D341Med (cell line): ENCODE measurements at regions not wholly inside any gene's neighbourhood (a gene's known extent, or its start where the extent isn't known, plus 50 kb on each side); places are given as distances from the start of the nearest gene placed in this dataset.

Experiments used
- DNase-seq: peaks from one replicate; pipeline ENCODE4 v3.0.0; 2012; ENCODE audit warnings: low spot score

- no peak for DNase-seq
Observed at GRCh38 chr7:46576950-46577349, 655.9 kb upstream of the IGFBP3 start.

GRCh38 chr7:46572691-46573090 is 651.6 kb upstream of the IGFBP3 start:
- no peak for DNase-seq

GRCh38 chr7:46571996-46572395 is 650.9 kb upstream of the IGFBP3 start:
- DNase-seq = no peak

GRCh38 chr7:46569133-46569465 is 648.0 kb upstream of the IGFBP3 start:
- no peak for DNase-seq

DNA sequence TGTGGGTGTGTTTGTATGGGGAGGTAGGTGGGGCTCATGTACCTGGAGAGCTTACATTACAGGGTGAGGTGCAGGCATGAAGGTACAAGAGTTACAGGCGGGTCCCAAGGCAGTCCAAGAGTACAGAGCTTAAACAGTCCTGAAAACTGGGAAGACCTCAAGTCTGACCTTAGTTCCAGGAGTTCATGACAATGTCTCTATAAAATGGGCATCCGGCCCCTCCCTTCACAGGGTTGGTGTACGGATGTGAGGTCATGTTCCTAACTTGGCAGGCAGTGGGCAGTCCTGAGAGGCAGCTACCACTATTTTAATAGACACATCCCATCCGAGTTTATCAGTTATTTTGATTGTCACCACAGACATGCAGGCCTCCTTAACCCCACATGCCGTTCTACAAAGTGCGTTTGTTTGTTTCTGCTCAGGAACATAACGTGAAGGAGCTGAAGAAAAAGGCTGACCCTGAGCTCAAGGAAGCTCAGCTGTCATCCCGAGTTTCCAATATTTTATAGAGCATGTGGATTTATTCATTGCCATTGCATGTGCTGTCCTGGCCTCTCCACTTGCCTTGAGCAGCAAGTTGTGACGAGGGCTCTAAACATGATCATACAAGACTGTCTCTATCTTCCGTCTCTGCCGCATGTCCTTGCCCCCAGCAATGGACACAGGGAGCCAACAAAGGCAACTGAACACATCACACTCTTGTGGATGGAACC is 647.5 kb upstream of the IGFBP3 start:
- DNase-seq = no peak

DNA sequence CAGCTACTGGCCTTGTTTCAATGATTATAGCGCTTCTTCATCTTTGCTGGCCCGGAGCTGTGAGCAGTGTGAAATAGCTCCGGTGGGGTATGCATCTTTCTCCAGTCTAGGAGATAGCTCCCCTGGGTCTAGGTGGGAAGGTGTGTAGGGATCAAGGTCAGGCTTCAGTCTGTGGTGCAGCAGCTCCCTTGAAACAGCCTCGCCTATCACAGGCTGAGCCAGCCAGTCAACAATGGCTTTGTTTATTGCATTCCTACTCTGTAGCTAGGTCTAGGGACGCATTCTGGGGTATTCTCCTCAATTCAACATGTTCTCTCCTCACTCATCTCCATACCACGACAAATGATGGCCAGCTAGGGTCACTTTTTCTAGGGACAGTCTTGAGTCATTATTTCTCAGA is 646.8 kb upstream of the IGFBP3 start:
- no peak for DNase-seq

DNA sequence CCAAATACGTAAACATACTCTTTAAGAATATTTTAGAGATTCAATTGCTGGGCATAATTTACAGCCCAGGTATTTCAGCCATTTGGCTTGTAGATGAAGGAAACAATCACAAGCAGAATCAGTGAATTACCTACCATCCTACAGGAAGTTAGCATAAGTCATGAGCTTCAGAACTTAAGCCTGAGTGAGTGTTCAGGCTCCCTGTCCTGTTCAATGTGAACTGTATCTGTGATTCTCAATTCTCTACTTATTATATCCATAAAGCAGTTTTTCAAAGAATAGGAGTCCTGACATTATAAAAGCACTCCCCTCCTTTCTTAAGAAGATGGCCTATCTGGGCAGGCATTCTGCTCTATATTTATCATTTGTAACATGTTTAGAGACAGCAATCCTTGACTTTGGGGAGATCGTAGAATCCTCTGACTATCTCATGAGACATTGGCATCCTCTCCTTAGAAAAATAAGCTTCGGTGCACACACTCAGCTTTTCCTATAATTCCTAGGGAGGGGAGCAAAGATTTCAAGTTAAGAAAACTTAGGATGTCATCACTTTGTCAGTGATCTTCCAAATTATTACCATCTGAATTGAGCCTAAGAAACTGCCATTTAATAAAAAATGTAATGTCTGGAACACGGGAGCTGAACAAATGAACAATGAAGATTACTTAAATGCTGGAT is 645.2 kb upstream of the IGFBP3 start:
- no peak for DNase-seq

DNA sequence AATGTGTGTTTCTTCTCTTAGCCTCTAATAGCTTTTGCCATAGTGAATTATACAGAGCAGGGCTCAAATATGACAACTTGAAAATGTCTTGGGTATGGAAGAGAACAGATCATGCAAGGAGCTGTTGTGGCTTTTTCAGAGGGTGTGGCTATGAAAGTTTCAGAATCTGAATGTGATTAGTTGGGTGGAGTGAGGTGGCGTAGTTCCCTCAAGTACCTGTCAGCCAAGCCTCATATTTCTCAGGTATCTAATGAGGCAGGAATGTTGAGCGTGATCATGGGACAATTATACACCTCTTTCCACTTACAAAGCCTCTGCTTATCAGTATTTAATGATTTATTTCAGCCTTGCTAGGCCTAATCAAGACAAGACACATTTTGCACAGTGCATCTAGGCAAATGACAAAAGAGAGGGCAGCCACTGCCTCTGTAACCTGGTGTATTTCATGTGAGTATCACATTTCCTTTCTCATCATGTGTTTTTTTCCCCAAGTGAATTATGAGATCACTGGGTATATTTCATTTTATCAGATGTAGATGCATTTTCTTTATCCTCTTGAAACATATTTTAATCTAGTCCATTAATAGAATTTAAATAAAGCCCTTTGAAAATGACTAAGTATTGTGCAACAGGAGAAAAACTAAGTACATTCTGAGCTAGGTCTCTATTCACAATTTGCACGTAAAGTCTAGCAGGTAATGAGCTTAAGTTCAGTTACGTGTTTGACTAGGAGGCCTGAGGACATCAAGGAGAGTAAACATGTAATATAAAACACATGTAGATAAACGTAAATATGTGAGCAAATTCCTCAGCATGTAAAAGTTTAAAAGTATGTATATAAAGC is 644.4 kb upstream of the IGFBP3 start:
- DNase-seq = no peak

DNA sequence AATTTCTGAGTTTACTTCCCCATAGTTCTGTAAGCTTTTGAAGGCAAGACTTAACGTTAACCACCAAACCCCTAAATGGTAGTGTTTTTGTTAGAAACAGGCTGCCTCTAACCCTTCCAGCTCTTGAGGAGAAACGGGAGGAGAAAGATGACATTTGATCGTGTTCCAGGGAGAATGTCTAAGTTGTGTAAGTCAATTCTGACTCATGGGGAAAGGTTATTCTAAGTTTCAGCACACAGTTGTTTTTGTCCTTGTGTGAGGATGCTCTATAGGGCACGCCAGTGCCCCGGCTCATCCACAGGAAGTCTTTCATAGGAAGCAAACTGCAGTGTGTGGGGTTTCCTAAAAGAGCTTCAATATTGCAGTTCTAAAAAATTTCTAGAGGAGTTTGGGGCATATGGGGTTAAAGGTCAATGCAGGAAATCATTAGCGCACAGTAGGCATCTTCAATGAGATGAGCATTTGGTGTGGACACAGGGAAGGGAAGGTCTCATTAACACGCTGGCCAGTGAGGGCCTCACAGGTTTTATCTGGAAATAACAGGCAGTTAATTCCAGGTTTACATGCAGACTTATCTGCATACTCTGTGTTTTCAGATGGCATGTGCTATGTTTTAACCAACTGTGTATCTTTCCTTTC is 638.2 kb upstream of the IGFBP3 start:
- no peak for DNase-seq

DNA sequence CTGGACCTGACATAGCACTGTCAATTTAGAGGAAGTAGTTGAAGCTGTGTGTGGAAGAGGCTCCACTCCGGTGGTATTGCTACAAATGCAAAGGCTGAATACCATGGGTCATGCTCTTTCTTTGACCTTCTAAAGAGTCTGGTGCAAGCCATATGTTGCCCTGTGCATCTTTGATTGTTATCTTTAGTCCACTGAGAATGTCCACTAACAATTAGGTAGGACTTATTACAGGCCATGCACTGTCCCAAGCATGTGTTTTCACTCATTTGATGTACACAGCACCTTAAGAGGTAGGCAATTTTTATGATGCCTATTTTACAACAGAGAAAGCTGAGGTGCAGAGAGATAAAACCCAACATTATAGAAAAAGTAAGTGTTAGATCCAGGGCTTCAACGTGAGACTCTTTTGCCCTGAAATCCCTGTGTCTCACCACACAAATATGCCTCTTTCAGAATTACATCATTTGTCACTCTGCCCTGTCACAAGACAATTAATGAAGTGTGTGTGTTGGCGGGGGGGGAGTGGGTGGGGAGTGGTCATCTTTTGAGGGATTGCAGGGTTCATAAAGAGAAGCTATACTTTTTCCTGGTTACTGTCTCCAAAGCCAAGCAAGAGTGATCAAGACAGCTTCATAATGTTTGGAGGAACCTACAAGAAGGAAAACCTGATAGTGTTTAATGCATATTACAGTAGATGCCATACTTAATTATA is 637.6 kb upstream of the IGFBP3 start:
- DNase-seq = no peak

GRCh38 chr7:46557781-46558180 is 636.7 kb upstream of the IGFBP3 start:
- no peak for DNase-seq

- no peak for DNase-seq
Observed at GRCh38 chr7:46557295-46557711, 636.2 kb upstream of the IGFBP3 start.

DNA sequence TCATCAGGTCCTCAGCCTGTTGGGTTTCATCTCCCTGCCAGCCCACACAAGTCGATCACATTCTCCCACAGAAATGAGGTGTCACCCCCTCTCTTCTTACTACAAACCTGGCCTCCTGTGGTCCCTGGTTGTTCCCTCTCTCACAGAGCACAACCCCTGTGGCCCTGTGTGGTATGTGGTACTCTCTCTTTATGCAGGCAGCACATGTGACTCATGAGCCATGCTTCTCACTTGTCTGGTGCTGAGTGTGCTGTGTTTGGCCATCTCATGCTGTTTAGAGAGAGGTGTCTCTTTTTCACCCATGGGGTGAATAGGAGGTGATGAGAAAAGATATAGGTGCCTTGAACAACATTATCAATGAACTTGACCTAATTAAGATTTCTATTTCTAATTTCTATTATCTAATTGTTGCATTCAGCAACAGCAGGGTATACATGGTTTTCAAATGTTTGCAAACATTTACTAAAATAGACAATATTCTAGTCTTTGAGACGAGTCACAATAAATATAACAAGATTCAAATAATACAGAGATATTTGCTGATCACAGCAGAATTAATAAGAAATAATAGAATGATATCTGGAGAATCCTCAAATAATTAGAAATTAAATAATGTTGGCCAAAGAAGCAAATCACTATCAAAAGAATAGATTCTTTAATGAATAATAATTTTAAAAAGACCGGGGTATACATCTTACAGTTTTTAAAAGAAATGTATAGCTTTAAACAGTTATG is 633.8 kb upstream of the IGFBP3 start:
- no peak for DNase-seq

- no peak for DNase-seq
Observed at GRCh38 chr7:46551603-46552002, 630.5 kb upstream of the IGFBP3 start.

GRCh38 chr7:46550864-46551263 is 629.8 kb upstream of the IGFBP3 start:
- DNase-seq = no peak

- DNase-seq = no peak
Observed at GRCh38 chr7:46549892-46550639, 629.0 kb upstream of the IGFBP3 start.

GRCh38 chr7:46549347-46549746 is 628.3 kb upstream of the IGFBP3 start:
- no peak for DNase-seq

DNA sequence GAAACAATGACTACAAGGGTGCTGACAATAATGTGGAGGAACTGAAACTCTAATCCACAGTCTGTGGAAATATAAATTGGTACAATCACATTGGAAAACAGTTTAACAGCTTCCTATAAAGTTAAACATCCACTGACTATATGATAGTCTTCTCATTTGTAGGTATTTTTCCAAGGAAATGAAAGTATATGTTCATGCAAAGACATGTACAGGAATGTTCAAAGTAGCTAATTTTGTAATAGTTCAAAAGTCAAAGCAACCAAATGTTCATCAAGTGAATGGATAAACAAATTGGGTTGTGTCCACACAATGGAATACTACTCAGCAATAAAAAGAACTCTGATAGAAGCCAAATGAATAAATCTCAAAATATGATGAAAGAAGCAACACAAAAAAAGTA is 626.0 kb upstream of the IGFBP3 start:
- no peak for DNase-seq

GRCh38 chr7:46545790-46546189 is 624.7 kb upstream of the IGFBP3 start:
- no peak for DNase-seq

DNA sequence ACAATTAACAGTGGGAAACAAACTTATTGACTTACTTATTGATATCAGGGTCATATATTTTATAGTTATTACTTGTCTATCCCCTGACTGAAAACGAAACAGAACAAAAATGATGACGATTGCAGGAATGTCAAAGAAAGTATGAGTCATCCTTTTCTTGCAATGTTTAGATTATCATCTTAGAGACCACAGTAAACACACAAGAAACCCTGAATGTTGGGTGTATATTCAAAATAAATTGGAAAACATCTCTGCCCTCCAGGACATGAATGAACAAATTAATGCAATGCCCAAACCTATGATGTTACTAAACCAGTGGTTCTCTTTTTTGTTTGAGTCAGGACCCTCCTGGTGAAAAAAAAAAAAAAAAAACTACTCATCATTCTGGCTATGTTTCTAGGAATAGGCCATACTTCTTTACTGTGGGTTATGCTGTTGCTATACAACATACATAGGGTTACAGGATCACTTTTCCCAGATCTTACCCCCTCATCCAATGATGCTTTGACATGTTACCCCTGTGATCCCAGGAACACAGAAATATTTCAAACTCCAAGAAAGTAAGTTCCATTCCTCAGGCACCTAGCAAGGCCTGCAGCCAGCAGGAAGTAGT is 623.4 kb upstream of the IGFBP3 start:
- no peak for DNase-seq
